HG02588 (cell line): ENCODE measurements at regions not wholly inside any gene's neighbourhood (a gene's known extent, or its start where the extent isn't known, plus 50 kb on each side); places are given as distances from the start of the nearest gene placed in this dataset.

Experiments used
- ATAC-seq: cut with Tn5 transposase; IDR thresholded peaks from one replicate; pipeline ENCODE4 v1.9.1; 2021; ENCODE audit warnings: mild to moderate bottlenecking, moderate library complexity; ENCODE audit not compliant: unreplicated experiment

- ATAC-seq, result no peak
These were observed 884.4 kb upstream of the KLHL29 start for GRCh38 chr2:22500555-22500935.

GRCh38 chr2:22501851-22502250, 883.1 kb upstream of the KLHL29 start:
- ATAC-seq, result no peak

- ATAC-seq, result no peak
These were observed 871.4 kb upstream of the KLHL29 start for GRCh38 chr2:22513563-22513962.

- ATAC-seq, result no peak
These were observed 867.8 kb upstream of the KLHL29 start for GRCh38 chr2:22517141-22517540.

DNA sequence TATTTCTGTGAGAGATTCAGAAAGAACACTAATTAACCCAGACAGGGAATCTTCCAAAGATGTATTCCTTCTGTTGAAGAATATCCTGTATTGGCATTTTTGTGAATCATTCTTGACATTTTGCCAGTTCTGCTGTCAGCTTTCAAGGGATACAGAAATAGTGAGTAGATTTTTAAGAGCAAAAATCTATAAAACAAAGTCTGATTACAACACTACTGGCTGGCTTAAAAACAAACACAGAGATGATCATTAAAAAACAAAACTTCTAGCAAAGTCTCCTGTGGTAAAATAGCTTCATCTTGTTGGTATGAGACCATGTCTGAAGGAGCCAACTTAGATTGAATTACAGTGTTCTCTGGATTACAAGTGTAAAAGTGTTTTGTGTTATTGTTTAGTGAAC, 866.3 kb upstream of the KLHL29 start:
- ATAC-seq, result no peak

- no peak for ATAC-seq
These were observed 864.4 kb upstream of the KLHL29 start for GRCh38 chr2:22520369-22521288.

GRCh38 chr2:22521620-22522019, 863.4 kb upstream of the KLHL29 start:
- ATAC-seq, result no peak

GRCh38 chr2:22525681-22526080, 859.3 kb upstream of the KLHL29 start:
- no peak for ATAC-seq

GRCh38 chr2:22530131-22530530, 854.8 kb upstream of the KLHL29 start:
- no peak for ATAC-seq

- ATAC-seq, result no peak
These were observed 848.8 kb upstream of the KLHL29 start for GRCh38 chr2:22536133-22536532.

DNA sequence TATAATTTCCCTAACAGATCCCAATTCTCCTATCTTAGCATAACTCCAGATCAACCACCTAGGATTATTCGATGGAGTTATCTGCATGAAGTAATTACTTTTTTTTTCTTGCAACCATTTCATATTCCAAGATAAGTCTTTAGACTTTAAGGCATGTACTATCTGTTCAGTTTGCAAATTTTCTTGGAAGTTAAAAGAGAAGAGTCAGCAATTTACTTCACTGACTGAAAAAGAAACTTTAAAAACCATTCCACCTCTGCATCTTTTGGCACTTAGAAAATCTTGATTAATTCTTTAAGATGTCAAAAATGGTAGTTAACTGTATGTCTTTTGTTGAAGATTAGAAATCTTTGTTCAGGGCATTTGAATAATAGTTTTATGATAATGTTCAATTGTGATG, 830.5 kb upstream of the KLHL29 start:
- ATAC-seq, result no peak

- no peak for ATAC-seq
These were observed 827.6 kb upstream of the KLHL29 start for GRCh38 chr2:22557406-22557805.

GRCh38 chr2:22560021-22560420, 825.0 kb upstream of the KLHL29 start:
- no peak for ATAC-seq

DNA sequence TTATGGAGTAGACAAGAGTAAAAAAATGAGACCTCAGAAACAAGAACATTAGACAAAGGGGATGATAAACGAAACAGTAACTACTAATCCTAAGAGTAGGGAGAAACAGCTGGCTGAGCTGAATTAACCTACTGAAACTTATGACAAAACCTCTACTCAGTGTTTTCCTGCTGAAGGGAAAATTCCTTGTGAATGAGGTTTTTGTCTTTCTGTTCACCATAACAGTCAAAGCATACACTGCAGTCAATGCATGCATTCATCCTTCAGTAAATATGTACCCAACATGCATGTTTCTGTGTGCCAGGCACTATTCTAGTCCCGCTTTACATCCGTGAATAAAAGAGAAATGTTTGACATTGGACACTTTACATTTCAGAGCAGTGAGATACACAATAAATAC, 805.6 kb upstream of the KLHL29 start:
- ATAC-seq, result no peak

- ATAC-seq, result no peak
These were observed 802.9 kb upstream of the KLHL29 start for GRCh38 chr2:22582107-22582506.

GRCh38 chr2:22596306-22596705, 788.7 kb upstream of the KLHL29 start:
- ATAC-seq, result no peak

GRCh38 chr2:22600156-22600555, 784.8 kb upstream of the KLHL29 start:
- no peak for ATAC-seq

GRCh38 chr2:22600999-22601398, 784.0 kb upstream of the KLHL29 start:
- no peak for ATAC-seq

- no peak for ATAC-seq
These were observed 780.8 kb upstream of the KLHL29 start for GRCh38 chr2:22604136-22604535.

GRCh38 chr2:22616031-22616430, 768.9 kb upstream of the KLHL29 start:
- ATAC-seq, result no peak

- no peak for ATAC-seq
These were observed 761.4 kb upstream of the KLHL29 start for GRCh38 chr2:22623620-22624019.

DNA sequence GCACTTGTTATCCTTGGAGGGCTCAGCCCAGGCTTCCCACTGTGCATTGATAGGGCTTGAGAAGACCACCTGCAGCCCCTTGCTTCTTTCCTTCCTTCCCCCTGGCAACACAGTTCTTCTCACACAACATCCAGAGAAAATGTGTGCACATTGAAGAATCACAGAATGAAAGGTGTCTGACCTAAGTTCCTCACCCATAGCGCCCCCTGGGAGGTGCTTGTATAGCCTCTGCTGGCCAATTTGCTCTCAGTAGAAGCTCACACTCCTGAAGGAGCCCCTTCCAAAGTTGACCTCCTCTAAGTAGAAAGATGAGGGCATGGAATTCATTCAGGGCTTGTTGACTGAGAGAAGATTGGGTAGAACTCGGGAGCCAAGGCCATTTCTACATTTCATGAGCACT, 758.4 kb upstream of the KLHL29 start:
- no peak for ATAC-seq

DNA sequence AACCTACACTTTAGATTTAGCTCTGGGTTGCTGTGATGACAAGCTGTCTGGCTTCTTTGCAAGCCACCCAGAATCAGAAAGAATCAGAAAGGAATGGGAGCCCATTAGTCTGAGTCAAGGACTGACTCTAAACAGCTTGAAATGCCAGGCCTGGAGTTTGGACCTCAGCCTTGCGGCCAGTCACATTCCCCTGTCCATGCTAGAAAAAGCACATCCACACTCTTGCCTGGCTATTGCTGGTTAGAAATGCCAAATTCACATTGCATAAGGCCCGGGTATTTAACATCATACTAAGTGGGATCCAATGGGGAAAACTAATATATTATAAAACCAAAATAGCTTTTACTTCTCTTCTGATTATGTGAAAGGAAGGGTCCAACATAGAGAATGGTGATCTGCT, 756.8 kb upstream of the KLHL29 start:
- ATAC-seq, result no peak
